ENCODE measurements at regions not wholly inside any gene's neighbourhood (a gene's known extent, or its start where the extent isn't known, plus 50 kb on each side); places are given as distances from the start of the nearest gene placed in this dataset.

DNA sequence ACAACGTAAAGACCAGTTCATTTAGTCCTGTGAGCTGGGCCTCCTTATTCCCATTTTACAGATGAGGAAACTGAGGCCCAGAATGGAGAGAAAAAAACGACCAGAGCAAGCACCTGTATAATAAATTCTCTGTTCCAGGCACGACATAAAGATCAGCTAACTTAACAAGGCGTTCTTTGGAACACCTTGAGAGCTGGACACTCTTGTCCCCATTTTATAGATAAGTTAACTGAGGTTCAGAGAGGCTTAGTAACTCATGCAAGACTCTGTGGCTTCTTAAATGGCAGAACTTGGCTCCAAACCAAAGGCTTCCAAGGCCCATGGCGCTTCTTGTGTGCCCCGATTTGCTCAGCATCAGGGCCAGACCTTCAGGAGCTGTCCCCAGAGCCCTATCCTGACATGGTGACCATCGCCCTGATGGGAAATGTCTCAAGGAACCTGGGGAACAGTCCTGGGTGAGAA, 142.1 kb downstream of the VEGFA start:
- no peaks in the 10 kb centered on the region for H3K4me1 ChIP-seq (ENCODE audit: insufficient read depth, low read length)
- ATAC-seq (ENCODE audit: insufficient read depth, low read depth), result no peak
- no peaks in the 10 kb centered on the region for H3K9me3 ChIP-seq (ENCODE audit: insufficient read depth, low read length, severe bottlenecking)
- H2AFZ ChIP-seq (ENCODE audit: low read depth, low read length), result no peak overlapping the region
- H4K20me1 ChIP-seq (ENCODE audit: insufficient read depth, low read length), result peaks cover 8% of the 10 kb centered on the region; the same call in 1 of the 2 replicates
- H3K79me2 ChIP-seq (ENCODE audit: insufficient read depth, low read length), result no peaks in the 10 kb centered on the region
- H3K4me2 ChIP-seq (ENCODE audit: insufficient read depth, low read length), result no peak overlapping the region
- TF ChIP-seq EZH2 (IDR thresholded peaks at IDR 0.05; ENCODE audit: borderline replicate concordance, low read depth, low read length, severe bottlenecking), result no peak
- TF ChIP-seq, protein P1, sequence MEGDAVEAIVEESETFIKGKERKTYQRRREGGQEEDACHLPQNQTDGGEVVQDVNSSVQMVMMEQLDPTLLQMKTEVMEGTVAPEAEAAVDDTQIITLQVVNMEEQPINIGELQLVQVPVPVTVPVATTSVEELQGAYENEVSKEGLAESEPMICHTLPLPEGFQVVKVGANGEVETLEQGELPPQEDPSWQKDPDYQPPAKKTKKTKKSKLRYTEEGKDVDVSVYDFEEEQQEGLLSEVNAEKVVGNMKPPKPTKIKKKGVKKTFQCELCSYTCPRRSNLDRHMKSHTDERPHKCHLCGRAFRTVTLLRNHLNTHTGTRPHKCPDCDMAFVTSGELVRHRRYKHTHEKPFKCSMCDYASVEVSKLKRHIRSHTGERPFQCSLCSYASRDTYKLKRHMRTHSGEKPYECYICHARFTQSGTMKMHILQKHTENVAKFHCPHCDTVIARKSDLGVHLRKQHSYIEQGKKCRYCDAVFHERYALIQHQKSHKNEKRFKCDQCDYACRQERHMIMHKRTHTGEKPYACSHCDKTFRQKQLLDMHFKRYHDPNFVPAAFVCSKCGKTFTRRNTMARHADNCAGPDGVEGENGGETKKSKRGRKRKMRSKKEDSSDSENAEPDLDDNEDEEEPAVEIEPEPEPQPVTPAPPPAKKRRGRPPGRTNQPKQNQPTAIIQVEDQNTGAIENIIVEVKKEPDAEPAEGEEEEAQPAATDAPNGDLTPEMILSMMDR (IDR thresholded peaks at IDR 0.05; ENCODE audit: borderline replicate concordance, extremely low read depth, low read length, poor library complexity, severe bottlenecking), result no peak
- peaks cover 8% of the 10 kb centered on the region for H3K27me3 ChIP-seq (ENCODE audit: insufficient read depth, low read length, poor library complexity)
- H3K27ac ChIP-seq (ENCODE audit: low read length), result no peak overlapping the region
- DNase-seq, result no peak
- no peaks in the 10 kb centered on the region for H3K36me3 ChIP-seq (ENCODE audit: insufficient read depth, low read length)
- H3K9ac ChIP-seq (ENCODE audit: low read depth, low read length), result no peak overlapping the region
- no peak overlapping the region for H3K4me3 ChIP-seq (ENCODE audit: low read depth in 1 of 2, low read length in 2 of 2)

DNA sequence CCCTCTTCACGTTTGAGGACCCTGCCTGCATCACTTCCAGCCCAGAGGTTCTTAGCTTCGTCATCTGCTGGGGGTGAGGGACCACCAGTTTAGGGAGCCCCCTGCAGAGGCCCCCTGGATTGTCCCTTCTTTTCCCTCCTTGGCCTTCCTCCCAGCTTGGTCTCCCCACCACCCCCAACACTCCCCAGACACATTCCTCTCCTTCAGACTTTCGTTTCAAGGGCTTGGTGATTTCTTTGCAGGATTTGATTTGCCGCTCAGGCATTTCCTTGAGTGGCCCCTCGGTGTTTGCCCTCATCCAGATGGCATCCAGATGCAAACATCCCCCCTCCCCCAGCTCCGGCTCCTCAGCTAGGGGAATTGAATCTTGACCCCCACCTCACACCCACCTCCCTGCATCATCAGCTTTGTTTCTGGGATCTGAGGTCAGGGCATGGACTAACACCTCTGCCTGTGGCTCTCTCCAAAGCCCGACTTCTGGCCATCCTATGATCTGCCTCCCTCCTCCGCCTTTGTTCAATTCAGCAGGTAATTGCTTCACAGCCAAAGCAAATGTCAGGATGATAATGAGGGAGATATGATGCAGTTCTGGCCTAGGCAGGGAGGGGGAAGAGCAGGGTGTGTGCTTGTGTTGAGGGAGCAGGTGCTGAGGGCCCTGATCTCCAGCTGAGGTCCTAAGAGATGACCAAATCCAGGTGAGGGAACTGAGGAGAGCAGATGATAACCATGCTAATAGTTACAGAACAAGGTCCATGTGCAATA, 141.5 kb downstream of the VEGFA start:
- ATAC-seq (ENCODE audit: insufficient read depth, low read depth) (no peak), DNase-seq (no peak)
- H3K36me3 ChIP-seq (ENCODE audit: insufficient read depth, low read length), result no peaks in the 10 kb centered on the region
- H3K4me2 ChIP-seq (ENCODE audit: insufficient read depth, low read length), result no peak overlapping the region
- H3K79me2 ChIP-seq (ENCODE audit: insufficient read depth, low read length), result no peaks in the 10 kb centered on the region
- TF ChIP-seq EZH2 (IDR thresholded peaks at IDR 0.05; ENCODE audit: borderline replicate concordance, low read depth, low read length, severe bottlenecking), result no peak
- TF ChIP-seq, protein P1 (IDR thresholded peaks at IDR 0.05; ENCODE audit: borderline replicate concordance, extremely low read depth, low read length, poor library complexity, severe bottlenecking), result no peak
- no peak overlapping the region for H2AFZ ChIP-seq (ENCODE audit: low read depth, low read length)
- H3K27me3 ChIP-seq (ENCODE audit: insufficient read depth, low read length, poor library complexity), result peaks cover 8% of the 10 kb centered on the region
- H3K4me3 ChIP-seq (ENCODE audit: low read depth in 1 of 2, low read length in 2 of 2), result no peak overlapping the region
- no peak overlapping the region for H3K9ac ChIP-seq (ENCODE audit: low read depth, low read length)
- no peaks in the 10 kb centered on the region for H3K4me1 ChIP-seq (ENCODE audit: insufficient read depth, low read length)
- H4K20me1 ChIP-seq (ENCODE audit: insufficient read depth, low read length), result peaks cover 8% of the 10 kb centered on the region; the same call in 1 of the 2 replicates
- H3K27ac ChIP-seq (ENCODE audit: low read length), result no peak overlapping the region
- no peaks in the 10 kb centered on the region for H3K9me3 ChIP-seq (ENCODE audit: insufficient read depth, low read length, severe bottlenecking)

DNA sequence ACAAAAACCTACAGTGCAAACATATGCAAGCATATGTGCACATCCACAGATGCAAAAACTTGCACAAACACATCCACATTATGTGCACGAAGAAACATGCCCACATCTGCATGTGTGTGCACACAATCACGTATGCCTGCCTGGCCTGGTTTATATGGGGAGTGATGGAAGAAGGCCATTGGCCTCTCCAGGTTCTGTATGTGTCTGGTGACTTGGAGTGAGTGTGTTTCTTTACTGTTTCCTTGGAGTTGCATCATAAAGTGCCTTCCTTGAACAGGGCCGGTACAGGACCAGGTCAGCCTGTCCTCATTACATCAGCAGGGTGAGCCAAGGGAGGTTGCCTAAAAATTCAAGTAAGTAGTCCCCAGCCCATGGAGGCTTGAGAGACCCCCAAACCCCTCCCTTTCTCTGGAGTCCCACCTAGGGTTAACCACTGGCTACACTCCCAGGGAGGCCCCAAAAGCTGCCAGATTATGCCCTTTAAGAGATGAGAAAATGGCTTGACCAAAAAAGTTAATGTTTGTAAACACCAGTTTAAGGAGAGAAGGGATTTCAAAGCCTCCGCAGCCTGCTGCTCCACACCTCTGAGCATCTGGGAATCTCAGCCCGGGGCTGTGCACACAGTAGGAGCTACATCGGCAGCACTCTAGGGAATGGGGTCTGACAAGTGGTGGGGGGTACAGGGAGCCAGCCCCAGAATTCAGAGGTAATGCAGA, 140.8 kb downstream of the VEGFA start:
- Histone ChIP-seq H3K9ac (ENCODE audit: low read depth, low read length) (no peak overlapping the region), H2AFZ (ENCODE audit: low read depth, low read length) (no peak overlapping the region), H3K27me3 (ENCODE audit: insufficient read depth, low read length, poor library complexity) (peaks cover 8% of the 10 kb centered on the region), H3K79me2 (ENCODE audit: insufficient read depth, low read length) (no peaks in the 10 kb centered on the region), H3K4me3 (ENCODE audit: low read depth in 1 of 2, low read length in 2 of 2) (no peak overlapping the region), H3K9me3 (ENCODE audit: insufficient read depth, low read length, severe bottlenecking) (no peaks in the 10 kb centered on the region), H3K4me1 (ENCODE audit: insufficient read depth, low read length) (no peaks in the 10 kb centered on the region), H3K36me3 (ENCODE audit: insufficient read depth, low read length) (no peaks in the 10 kb centered on the region), H3K4me2 (ENCODE audit: insufficient read depth, low read length) (no peak overlapping the region), H3K27ac (ENCODE audit: low read length) (no peak overlapping the region), H4K20me1 (ENCODE audit: insufficient read depth, low read length) (peaks cover 8% of the 10 kb centered on the region; the same call in 1 of the 2 replicates)
- DNase-seq (no peak), ATAC-seq (ENCODE audit: insufficient read depth, low read depth) (no peak)
- TF ChIP-seq EZH2 (IDR thresholded peaks at IDR 0.05; ENCODE audit: borderline replicate concordance, low read depth, low read length, severe bottlenecking), result no peak
- TF ChIP-seq, protein P1 (IDR thresholded peaks at IDR 0.05; ENCODE audit: borderline replicate concordance, extremely low read depth, low read length, poor library complexity, severe bottlenecking), result no peak

Data from DND-41 (cell line).